ENCODE measurements at regions not wholly inside any gene's neighbourhood (a gene's known extent, or its start where the extent isn't known, plus 50 kb on each side); places are given as distances from the start of the nearest gene placed in this dataset.

DNA sequence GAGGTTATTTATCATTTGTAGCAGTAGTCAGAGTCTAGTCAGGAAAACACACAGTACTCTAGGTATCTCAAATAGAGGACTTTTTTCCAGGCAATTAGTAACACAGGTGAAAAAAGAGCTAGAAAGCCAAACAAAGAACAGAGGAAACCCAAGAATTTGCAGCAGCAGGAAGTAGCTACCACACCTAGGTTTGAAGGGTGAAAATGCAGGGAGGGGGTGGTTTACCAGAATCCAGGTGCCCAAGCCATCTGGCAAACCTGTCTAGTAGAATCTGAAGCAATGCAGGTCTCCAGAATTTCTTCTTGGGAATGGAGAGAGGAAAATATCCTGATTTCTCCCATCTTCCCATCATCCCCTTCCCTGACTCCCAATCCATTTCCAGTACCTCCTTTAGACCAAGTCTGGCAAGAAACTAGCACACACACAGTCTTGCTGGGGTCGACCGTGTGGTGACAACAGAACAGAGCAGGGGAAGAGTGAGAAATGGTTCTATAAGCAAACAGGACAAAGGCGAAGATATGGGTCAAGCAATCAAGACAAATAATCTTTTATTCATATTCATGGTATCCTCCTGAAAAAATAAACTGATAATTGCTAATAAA is 231.9 kb upstream of the MMADHC start:
- TF ChIP-seq, protein P1, sequence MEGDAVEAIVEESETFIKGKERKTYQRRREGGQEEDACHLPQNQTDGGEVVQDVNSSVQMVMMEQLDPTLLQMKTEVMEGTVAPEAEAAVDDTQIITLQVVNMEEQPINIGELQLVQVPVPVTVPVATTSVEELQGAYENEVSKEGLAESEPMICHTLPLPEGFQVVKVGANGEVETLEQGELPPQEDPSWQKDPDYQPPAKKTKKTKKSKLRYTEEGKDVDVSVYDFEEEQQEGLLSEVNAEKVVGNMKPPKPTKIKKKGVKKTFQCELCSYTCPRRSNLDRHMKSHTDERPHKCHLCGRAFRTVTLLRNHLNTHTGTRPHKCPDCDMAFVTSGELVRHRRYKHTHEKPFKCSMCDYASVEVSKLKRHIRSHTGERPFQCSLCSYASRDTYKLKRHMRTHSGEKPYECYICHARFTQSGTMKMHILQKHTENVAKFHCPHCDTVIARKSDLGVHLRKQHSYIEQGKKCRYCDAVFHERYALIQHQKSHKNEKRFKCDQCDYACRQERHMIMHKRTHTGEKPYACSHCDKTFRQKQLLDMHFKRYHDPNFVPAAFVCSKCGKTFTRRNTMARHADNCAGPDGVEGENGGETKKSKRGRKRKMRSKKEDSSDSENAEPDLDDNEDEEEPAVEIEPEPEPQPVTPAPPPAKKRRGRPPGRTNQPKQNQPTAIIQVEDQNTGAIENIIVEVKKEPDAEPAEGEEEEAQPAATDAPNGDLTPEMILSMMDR (conservative IDR thresholded peaks at IDR 0.05), result no peak
- no peaks in the 10 kb centered on the region for H3K36me3 Mint-ChIP-seq (ENCODE audit: low read depth)
- H3K27ac Mint-ChIP-seq (ENCODE audit: unreplicated experiment), result no peak overlapping the region
- H3K9me3 Mint-ChIP-seq, result peaks cover 4% of the 10 kb centered on the region
- H3K27me3 Mint-ChIP-seq (ENCODE audit: low read depth), result no peaks in the 10 kb centered on the region
- H3K4me1 Mint-ChIP-seq, result no peaks in the 10 kb centered on the region
- DNase-seq (ENCODE audit: low read depth, low spot score), result no peak
- no peak overlapping the region for H3K4me3 Mint-ChIP-seq

DNA sequence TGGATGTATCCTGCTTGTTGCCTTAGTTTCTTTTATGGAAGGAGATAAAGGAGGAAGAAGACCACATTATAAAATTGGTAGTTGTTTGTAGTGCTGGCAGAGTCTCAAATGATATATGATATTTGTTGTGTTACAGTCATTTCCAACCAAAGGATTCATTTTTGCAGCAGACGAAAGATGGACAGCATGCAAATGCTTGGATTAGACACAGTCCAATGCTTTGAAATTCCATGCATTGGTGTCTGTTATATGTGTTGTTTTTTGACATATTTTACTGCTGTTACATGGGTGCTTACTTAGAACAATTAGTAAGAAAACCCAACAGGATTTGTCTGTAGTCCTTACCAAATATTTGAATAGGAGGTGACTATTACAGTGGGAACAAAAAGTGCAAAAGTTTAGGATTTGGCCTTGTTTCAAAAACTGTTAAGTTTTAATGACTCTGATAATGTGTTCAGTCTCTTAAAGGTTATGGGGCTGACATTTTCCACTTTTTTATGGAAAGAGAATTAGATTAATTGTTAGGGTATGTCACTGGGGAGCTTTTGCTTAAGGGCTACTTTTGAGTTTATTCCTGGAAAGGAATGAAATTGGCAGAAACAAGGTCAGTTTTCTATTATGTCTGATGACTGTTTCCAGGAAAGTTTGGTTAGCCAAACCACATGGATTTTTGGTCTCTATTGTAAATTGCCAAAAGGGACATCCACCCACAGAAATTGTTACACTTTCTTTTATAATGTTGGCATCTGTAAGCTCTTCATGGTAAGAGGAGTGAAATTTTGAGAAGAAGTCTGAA is 229.4 kb upstream of the MMADHC start:
- no peak for DNase-seq (ENCODE audit: low read depth, low spot score)
- Mint-ChIP-seq H3K36me3 (ENCODE audit: low read depth) (no peaks in the 10 kb centered on the region), H3K27ac (ENCODE audit: unreplicated experiment) (no peak overlapping the region), H3K4me3 (no peak overlapping the region), H3K27me3 (ENCODE audit: low read depth) (no peaks in the 10 kb centered on the region), H3K4me1 (no peaks in the 10 kb centered on the region), H3K9me3 (peaks cover 4% of the 10 kb centered on the region)
- TF ChIP-seq, protein P1 (conservative IDR thresholded peaks at IDR 0.05), result no peak

DNA sequence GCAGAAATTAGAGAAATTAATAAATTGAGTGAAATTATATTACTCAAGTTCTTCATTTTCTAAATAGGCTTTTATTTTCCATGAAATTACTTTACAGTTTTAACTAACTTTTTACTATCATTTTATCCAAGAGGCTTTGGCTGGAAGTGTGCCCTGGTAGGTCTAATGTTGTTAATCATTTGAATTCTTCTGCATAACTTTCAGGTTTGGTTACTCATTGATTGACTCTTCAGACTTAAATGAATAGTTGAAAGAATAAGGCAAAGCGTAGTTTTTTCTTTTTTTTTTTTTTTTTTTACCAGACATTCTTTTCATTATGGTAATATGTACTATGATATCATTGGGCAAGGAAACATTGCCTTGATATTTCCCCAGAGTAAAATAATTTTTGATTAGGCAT is 228.4 kb upstream of the MMADHC start:
- TF ChIP-seq, protein P1 (conservative IDR thresholded peaks at IDR 0.05), result no peak
- Mint-ChIP-seq H3K9me3 (peaks cover 4% of the 10 kb centered on the region), H3K27me3 (ENCODE audit: low read depth) (no peaks in the 10 kb centered on the region), H3K36me3 (ENCODE audit: low read depth) (no peaks in the 10 kb centered on the region), H3K4me3 (no peak overlapping the region), H3K4me1 (no peaks in the 10 kb centered on the region), H3K27ac (ENCODE audit: unreplicated experiment) (no peak overlapping the region)
- no peak for DNase-seq (ENCODE audit: low read depth, low spot score)

DNA sequence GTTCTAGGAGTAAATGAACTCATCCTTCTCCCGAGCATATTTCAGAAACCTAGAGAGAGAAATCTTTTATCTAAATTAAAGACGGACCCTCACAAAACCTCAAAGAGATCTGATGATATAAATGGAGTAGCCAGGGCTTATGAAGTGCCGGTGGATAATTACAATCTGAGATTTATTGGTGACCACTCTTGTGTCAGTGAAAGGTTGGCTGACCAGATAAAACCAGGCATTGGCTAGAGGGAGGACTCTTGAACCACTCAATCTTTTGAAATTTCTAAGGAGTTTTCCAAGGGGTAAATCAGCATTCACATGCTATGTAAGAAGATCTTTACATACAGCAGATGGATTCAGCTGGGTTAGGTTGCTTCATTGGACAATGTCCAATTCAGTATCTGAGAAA is 227.3 kb upstream of the MMADHC start:
- Mint-ChIP-seq H3K27ac (ENCODE audit: unreplicated experiment) (no peak overlapping the region), H3K36me3 (ENCODE audit: low read depth) (no peaks in the 10 kb centered on the region), H3K4me1 (no peaks in the 10 kb centered on the region), H3K9me3 (peaks cover 4% of the 10 kb centered on the region), H3K4me3 (no peak overlapping the region), H3K27me3 (ENCODE audit: low read depth) (no peaks in the 10 kb centered on the region)
- TF ChIP-seq, protein P1 (conservative IDR thresholded peaks at IDR 0.05), result no peak
- no peak for DNase-seq (ENCODE audit: low read depth, low spot score)

DNA sequence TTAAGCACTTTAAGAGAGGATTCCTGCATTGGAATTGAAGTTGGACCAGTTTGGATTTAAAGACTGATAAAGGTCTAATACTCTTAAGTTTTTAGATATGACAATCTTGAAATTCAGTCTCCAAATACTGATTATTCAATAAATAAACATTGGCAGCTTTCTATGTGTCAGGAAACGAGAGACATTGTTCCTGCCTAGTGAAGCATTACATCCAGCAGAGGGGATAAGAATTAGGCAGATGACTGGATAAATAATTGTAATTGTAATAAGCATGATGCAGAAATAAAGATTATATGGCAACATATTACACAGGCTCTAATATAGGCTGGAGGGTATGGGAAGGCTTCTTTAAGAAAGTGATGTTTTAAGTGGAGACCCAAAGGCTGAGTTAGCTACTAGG is 226.5 kb upstream of the MMADHC start:
- Mint-ChIP-seq H3K4me3 (no peak overlapping the region), H3K36me3 (ENCODE audit: low read depth) (no peaks in the 10 kb centered on the region)

More for the DNA sequence above, 226.5 kb upstream of the MMADHC start:
- TF ChIP-seq, protein P1 (conservative IDR thresholded peaks at IDR 0.05), result no peak
- Mint-ChIP-seq H3K9me3 (peaks cover 4% of the 10 kb centered on the region), H3K4me1 (peaks cover under 1% of the 10 kb centered on the region), H3K27ac (ENCODE audit: unreplicated experiment) (no peak overlapping the region), H3K27me3 (ENCODE audit: low read depth) (no peaks in the 10 kb centered on the region)
- DNase-seq (ENCODE audit: low read depth, low spot score), result no peak
